Epidermal melanocyte (primary cell): ENCODE measurements at regions not wholly inside any gene's neighbourhood (a gene's known extent, or its start where the extent isn't known, plus 50 kb on each side); places are given as distances from the start of the nearest gene placed in this dataset.

Experiments
- DNase-seq: peaks from one replicate; pipeline ENCODE4 v3.0.0; 2011; ENCODE audit warnings: low spot score; ENCODE audit not compliant: insufficient read length

- no peak for DNase-seq
Observed at GRCh38 chr4:35364321-35364870, 879.9 kb downstream of the ARAP2 start.

GRCh38 chr4:35365186-35365585 lies 879.1 kb downstream of the ARAP2 start:
- no peak for DNase-seq

GRCh38 chr4:35399912-35400311 lies 844.4 kb downstream of the ARAP2 start:
- DNase-seq, result no peak

- DNase-seq, result no peak
Observed at GRCh38 chr4:35423104-35423503, 821.2 kb downstream of the ARAP2 start.

- DNase-seq, result no peak
Observed at GRCh38 chr4:35447474-35447873, 796.8 kb downstream of the ARAP2 start.

- no peak for DNase-seq
Observed at GRCh38 chr4:35459045-35459444, 785.3 kb downstream of the ARAP2 start.

- no peak for DNase-seq
Observed at GRCh38 chr4:35461931-35462659, 782.2 kb downstream of the ARAP2 start.

- DNase-seq, result no peak
Observed at GRCh38 chr4:35463251-35463952, 780.9 kb downstream of the ARAP2 start.

- DNase-seq, result no peak
Observed at GRCh38 chr4:35464964-35465528, 779.3 kb downstream of the ARAP2 start.

GRCh38 chr4:35491093-35491492 lies 753.2 kb downstream of the ARAP2 start:
- DNase-seq, result no peak

- no peak for DNase-seq
Observed at GRCh38 chr4:35493977-35494376, 750.3 kb downstream of the ARAP2 start.

- DNase-seq, result no peak
Observed at GRCh38 chr4:35494955-35495354, 749.4 kb downstream of the ARAP2 start.

GRCh38 chr4:35500812-35501211 lies 743.5 kb downstream of the ARAP2 start:
- DNase-seq, result no peak

- no peak for DNase-seq
Observed at GRCh38 chr4:35503435-35503834, 740.9 kb downstream of the ARAP2 start.

- no peak for DNase-seq
Observed at GRCh38 chr4:35506161-35506560, 738.2 kb downstream of the ARAP2 start.

GRCh38 chr4:35511851-35512250 lies 732.5 kb downstream of the ARAP2 start:
- DNase-seq, result no peak

- DNase-seq, result no peak
Observed at GRCh38 chr4:35516102-35516501, 728.2 kb downstream of the ARAP2 start.

- DNase-seq, result no peak
Observed at GRCh38 chr4:35520059-35520458, 724.3 kb downstream of the ARAP2 start.

GRCh38 chr4:35521682-35522081 lies 722.6 kb downstream of the ARAP2 start:
- no peak for DNase-seq

GRCh38 chr4:35525192-35525978 lies 718.9 kb downstream of the ARAP2 start:
- no peak for DNase-seq

GRCh38 chr4:35526456-35526855 lies 717.9 kb downstream of the ARAP2 start:
- DNase-seq, result no peak

- DNase-seq, result no peak
Observed at GRCh38 chr4:35534962-35535361, 709.4 kb downstream of the ARAP2 start.
